ENCODE measurements at regions not wholly inside any gene's neighbourhood (a gene's known extent, or its start where the extent isn't known, plus 50 kb on each side); places are given as distances from the start of the nearest gene placed in this dataset.
A peak's percentile ranks its signal among the peaks of the same experiment; 100 is the strongest.

GRCh38 chr17:52754838-52755237 is 596.3 kb upstream of the CA10 start:
- intact Hi-C loops (cut with DNase I): no loop called here
- WGBS: 86% methylated on average over 4 of the region's 4 CpGs
- H3K9me3 ChIP-seq (ENCODE audit: control insufficient read depth, low read length): no peaks in the 10 kb centered on the region
- no peak for DNase-seq
- no peak overlapping the region for H3K4me3 ChIP-seq (ENCODE audit: low read length)
- H3K27me3 ChIP-seq (ENCODE audit: control insufficient read depth, insufficient read depth): no peaks in the 10 kb centered on the region
- no peak overlapping the region for H3K27ac ChIP-seq (ENCODE audit: low read length)
- ATAC-seq: no peak
- H3K4me1 ChIP-seq (ENCODE audit: control insufficient read depth, insufficient read depth, low read length): no peaks in the 10 kb centered on the region

DNA sequence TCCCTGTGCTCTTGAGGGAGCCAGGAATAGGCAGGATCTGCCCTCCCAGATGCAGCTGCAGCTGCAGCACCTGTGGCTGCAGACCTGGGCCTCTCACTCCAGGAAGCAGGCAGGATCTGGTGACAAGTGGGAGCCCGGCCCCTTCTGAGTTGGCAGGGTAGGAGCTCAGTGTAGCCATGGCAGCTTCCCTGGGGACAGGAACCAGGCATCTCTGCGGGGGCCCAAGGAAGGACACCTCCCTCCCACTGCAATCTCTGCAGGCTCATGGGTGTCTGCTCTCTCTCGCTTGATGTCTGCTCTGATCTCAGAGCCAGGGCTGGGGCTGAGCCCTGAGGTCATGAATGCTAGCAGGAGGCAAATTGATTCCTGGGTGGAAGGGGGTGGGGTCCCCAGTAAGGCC is 592.5 kb upstream of the CA10 start:
- Histone ChIP-seq H3K27ac (ENCODE audit: low read length) (no peak overlapping the region), H3K9me3 (ENCODE audit: control insufficient read depth, low read length) (no peaks in the 10 kb centered on the region), H3K4me1 (ENCODE audit: control insufficient read depth, insufficient read depth, low read length) (no peaks in the 10 kb centered on the region), H3K27me3 (ENCODE audit: control insufficient read depth, insufficient read depth) (no peaks in the 10 kb centered on the region), H3K4me3 (ENCODE audit: low read length) (no peak overlapping the region)
- intact Hi-C loops (cut with DNase I): no loop called here
- DNase-seq (peak in 1 of 3 donors; percentile 16), ATAC-seq (no peak)
- WGBS: 80% methylated on average over 3 of the region's 3 CpGs

- intact Hi-C loops (cut with DNase I): no loop called here
- 74% methylated on average over 3 of the region's 3 CpGs for WGBS
- ATAC-seq: no peak
- no peaks in the 10 kb centered on the region for H3K27me3 ChIP-seq (ENCODE audit: control insufficient read depth, insufficient read depth)
- no peaks in the 10 kb centered on the region for H3K9me3 ChIP-seq (ENCODE audit: control insufficient read depth, low read length)
- no peak overlapping the region for H3K4me3 ChIP-seq (ENCODE audit: low read length)
- DNase-seq: no peak
- peaks cover 1% of the 10 kb centered on the region for H3K4me1 ChIP-seq (ENCODE audit: control insufficient read depth, insufficient read depth, low read length)
- H3K27ac ChIP-seq (ENCODE audit: low read length): no peak overlapping the region
Measured at GRCh38 chr17:52744179-52744578, 585.7 kb upstream of the CA10 start.

DNA sequence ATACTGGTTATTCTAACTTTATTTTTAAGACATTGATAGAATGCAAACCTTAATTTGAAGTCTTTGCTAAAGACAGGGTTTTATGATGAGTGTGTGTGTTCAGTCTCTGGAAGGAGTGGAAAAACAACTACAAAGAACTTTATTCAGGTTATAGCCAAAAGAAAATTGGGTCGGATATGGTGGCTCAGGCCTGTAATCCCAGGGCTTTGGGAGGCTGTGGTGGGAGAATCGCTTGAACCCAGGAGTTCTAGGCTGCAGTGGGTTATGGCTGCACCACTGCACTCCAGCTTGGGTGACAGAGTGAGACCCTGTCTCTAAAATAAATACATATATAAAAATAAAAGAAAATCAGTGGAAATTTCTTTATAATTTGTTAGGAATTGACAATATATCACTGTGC is 581.5 kb upstream of the CA10 start:
- Histone ChIP-seq H3K27me3 (ENCODE audit: control insufficient read depth, insufficient read depth) (no peaks in the 10 kb centered on the region), H3K27ac (ENCODE audit: low read length) (no peak overlapping the region), H3K9me3 (ENCODE audit: control insufficient read depth, low read length) (no peaks in the 10 kb centered on the region), H3K4me1 (ENCODE audit: control insufficient read depth, insufficient read depth, low read length) (peaks cover 1% of the 10 kb centered on the region), H3K4me3 (ENCODE audit: low read length) (no peak overlapping the region)
- DNase-seq (no peak), ATAC-seq (no peak)
- 84% methylated on average over 2 of the region's 2 CpGs for whole genome bisulfite sequencing
- intact Hi-C loops (cut with DNase I): no loop called here

DNA sequence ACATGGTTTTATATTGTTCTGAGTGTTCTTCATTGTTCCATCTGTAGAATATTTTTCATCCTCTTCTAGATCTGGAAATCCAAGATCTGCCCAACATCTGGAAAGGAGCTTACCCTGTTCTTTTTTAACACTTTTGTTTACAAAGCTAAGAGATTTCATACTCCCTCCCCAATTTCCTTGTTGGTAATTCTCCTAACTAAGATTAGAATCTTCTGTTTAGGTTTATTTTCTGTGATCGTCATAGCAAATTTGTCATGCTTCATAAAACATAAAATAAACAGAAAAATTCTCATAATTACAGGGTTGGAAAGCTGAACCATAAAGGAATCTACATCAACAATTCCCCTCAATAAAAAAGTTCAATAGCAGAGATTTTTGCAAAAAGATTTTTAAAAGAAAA is 580.3 kb upstream of the CA10 start:
- Histone ChIP-seq H3K9me3 (ENCODE audit: control insufficient read depth, low read length) (no peaks in the 10 kb centered on the region), H3K4me3 (ENCODE audit: low read length) (peak overlapping the region; percentile 56), H3K4me1 (ENCODE audit: control insufficient read depth, insufficient read depth, low read length) (peaks cover 1% of the 10 kb centered on the region), H3K27ac (ENCODE audit: low read length) (no peak overlapping the region), H3K27me3 (ENCODE audit: control insufficient read depth, insufficient read depth) (no peaks in the 10 kb centered on the region)
- WGBS: 46% methylated on average over 1 of the region's 1 CpG
- no peak for ATAC-seq
- intact Hi-C loops (cut with DNase I): no loop called here
- no peak for DNase-seq

DNA sequence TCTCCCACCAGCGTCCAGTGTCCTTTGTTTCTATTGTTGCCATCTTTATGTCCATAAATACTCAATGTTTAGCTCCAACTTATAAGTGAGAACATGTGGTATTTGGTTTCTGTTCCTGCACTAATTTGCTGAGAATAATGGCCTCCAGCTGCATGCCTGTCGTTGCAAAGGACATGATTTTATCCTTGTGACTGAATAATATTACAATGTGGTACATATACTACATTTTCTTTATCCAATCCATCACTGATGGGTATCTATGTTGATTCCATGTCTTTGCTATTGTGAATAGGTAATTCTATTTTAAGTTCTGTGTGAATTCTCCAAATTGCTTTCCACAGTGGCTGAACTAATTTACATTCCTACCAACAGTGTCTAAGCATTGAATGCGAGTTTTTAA is 578.6 kb upstream of the CA10 start:
- no peak for ATAC-seq
- Histone ChIP-seq H3K9me3 (ENCODE audit: control insufficient read depth, low read length) (no peaks in the 10 kb centered on the region), H3K4me3 (ENCODE audit: low read length) (no peak overlapping the region), H3K27me3 (ENCODE audit: control insufficient read depth, insufficient read depth) (no peaks in the 10 kb centered on the region), H3K27ac (ENCODE audit: low read length) (no peak overlapping the region), H3K4me1 (ENCODE audit: control insufficient read depth, insufficient read depth, low read length) (peaks cover 1% of the 10 kb centered on the region)
- DNase-seq: no peak
- intact Hi-C loops (cut with DNase I): no loop called here
- WGBS: 83% methylated on average over 3 of the region's 3 CpGs

GRCh38 chr17:52732841-52733240 is 574.3 kb upstream of the CA10 start:
- H3K27me3 ChIP-seq (ENCODE audit: control insufficient read depth, insufficient read depth): no peaks in the 10 kb centered on the region
- WGBS: 62% methylated on average over 1 of the region's 1 CpG
- no peaks in the 10 kb centered on the region for H3K4me1 ChIP-seq (ENCODE audit: control insufficient read depth, insufficient read depth, low read length)
- no peak overlapping the region for H3K4me3 ChIP-seq (ENCODE audit: low read length)
- no peak for DNase-seq
- no peak overlapping the region for H3K27ac ChIP-seq (ENCODE audit: low read length)
- H3K9me3 ChIP-seq (ENCODE audit: control insufficient read depth, low read length): no peaks in the 10 kb centered on the region
- intact Hi-C loops (cut with DNase I): no loop called here
- no peak for ATAC-seq

GRCh38 chr17:52724578-52724977 is 566.1 kb upstream of the CA10 start:
- H3K27ac ChIP-seq (ENCODE audit: low read length): no peak overlapping the region
- no peaks in the 10 kb centered on the region for H3K9me3 ChIP-seq (ENCODE audit: control insufficient read depth, low read length)
- H3K27me3 ChIP-seq (ENCODE audit: control insufficient read depth, insufficient read depth): no peaks in the 10 kb centered on the region
- 26% methylated on average over 3 of the region's 3 CpGs for WGBS
- DNase-seq (no peak), ATAC-seq (no peak)
- H3K4me3 ChIP-seq (ENCODE audit: low read length): no peak overlapping the region
- intact Hi-C loops (cut with DNase I): no loop called here
- H3K4me1 ChIP-seq (ENCODE audit: control insufficient read depth, insufficient read depth, low read length): no peaks in the 10 kb centered on the region

DNA sequence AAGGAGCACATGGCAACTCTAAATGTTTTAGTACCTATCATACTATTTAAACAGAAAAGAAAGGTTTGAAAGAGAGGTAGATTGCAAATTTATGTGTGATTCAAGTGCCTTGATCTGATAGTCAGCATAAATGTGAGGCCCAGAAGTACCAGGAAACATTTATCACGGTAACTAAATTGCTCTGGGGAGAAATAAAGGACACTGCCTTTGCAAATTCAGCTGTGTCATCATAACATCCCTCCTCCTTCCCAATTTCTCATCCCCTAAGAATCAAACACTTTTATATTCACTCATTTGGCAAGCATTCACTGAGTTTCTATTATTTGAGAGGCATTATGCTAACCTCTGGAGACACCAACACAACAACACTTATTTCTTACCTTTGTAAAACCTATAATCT is 563.4 kb upstream of the CA10 start:
- no peaks in the 10 kb centered on the region for H3K4me1 ChIP-seq (ENCODE audit: control insufficient read depth, insufficient read depth, low read length)
- intact Hi-C loops (cut with DNase I): no loop called here
- ATAC-seq: no peak
- H3K27me3 ChIP-seq (ENCODE audit: control insufficient read depth, insufficient read depth): no peaks in the 10 kb centered on the region
- H3K9me3 ChIP-seq (ENCODE audit: control insufficient read depth, low read length): no peaks in the 10 kb centered on the region
- 74% methylated on average over 1 of the region's 1 CpG for WGBS
- H3K4me3 ChIP-seq (ENCODE audit: low read length): no peak overlapping the region
- DNase-seq: no peak
- no peak overlapping the region for H3K27ac ChIP-seq (ENCODE audit: low read length)

- Histone ChIP-seq H3K4me1 (ENCODE audit: control insufficient read depth, insufficient read depth, low read length) (no peaks in the 10 kb centered on the region), H3K9me3 (ENCODE audit: control insufficient read depth, low read length) (no peaks in the 10 kb centered on the region), H3K4me3 (ENCODE audit: low read length) (no peak overlapping the region), H3K27me3 (ENCODE audit: control insufficient read depth, insufficient read depth) (no peaks in the 10 kb centered on the region), H3K27ac (ENCODE audit: low read length) (no peak overlapping the region)
- DNase-seq (no peak), ATAC-seq (no peak)
- intact Hi-C loops (cut with DNase I): no loop called here
- WGBS: 33% methylated on average over 1 of the region's 1 CpG
Measured at GRCh38 chr17:52710363-52710901, 551.9 kb upstream of the CA10 start.

DNA sequence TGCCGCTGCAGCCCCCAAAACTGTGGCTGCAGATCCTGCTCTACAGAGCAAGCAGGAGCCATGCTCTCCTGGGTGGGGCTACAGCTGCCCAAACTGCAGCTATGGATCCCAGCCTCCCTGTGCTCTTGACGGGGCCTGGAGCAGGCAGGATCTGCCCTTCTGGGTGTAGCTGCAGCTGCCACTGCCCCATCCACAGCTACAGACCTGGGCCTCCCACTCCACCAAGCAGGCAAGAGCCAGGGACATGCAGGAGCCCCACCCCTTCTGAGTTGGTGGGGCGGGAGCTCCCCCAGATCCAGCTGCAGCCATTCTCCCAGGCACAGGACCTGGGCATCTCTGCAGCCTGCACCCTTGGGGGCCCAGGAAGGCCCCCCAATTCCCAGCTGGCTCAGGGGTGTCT is 551.2 kb upstream of the CA10 start:
- ATAC-seq (no peak), DNase-seq (peak in 2 of 3 donors; percentile 28 to 29)
- H3K27me3 ChIP-seq (ENCODE audit: control insufficient read depth, insufficient read depth): no peaks in the 10 kb centered on the region
- no peaks in the 10 kb centered on the region for H3K9me3 ChIP-seq (ENCODE audit: control insufficient read depth, low read length)
- H3K27ac ChIP-seq (ENCODE audit: low read length): no peak overlapping the region
- H3K4me1 ChIP-seq (ENCODE audit: control insufficient read depth, insufficient read depth, low read length): no peaks in the 10 kb centered on the region
- intact Hi-C loops (cut with DNase I): no loop called here
- no peak overlapping the region for H3K4me3 ChIP-seq (ENCODE audit: low read length)
- 95% methylated on average over 3 of the region's 3 CpGs for WGBS

GRCh38 chr17:52696362-52696761 is 537.8 kb upstream of the CA10 start:
- DNase-seq (no peak), ATAC-seq (no peak)
- Histone ChIP-seq H3K27ac (ENCODE audit: low read length) (no peak overlapping the region), H3K9me3 (ENCODE audit: control insufficient read depth, low read length) (no peaks in the 10 kb centered on the region), H3K4me3 (ENCODE audit: low read length) (no peak overlapping the region), H3K27me3 (ENCODE audit: control insufficient read depth, insufficient read depth) (no peaks in the 10 kb centered on the region), H3K4me1 (ENCODE audit: control insufficient read depth, insufficient read depth, low read length) (no peaks in the 10 kb centered on the region)
- WGBS: 86% methylated on average over 3 of the region's 3 CpGs
- intact Hi-C loops (cut with DNase I): no loop called here
